Hematopoietic multipotent progenitor cell (in vitro differentiated cells): ENCODE measurements at regions not wholly inside any gene's neighbourhood (a gene's known extent, or its start where the extent isn't known, plus 50 kb on each side); places are given as distances from the start of the nearest gene placed in this dataset.

Source experiments
- DNase-seq, 3 donors: peaks; one replicate each; pipeline ENCODE4 v3.0.0-alpha.2; 2011 to 2015; ENCODE audit warnings: low read depth in 2 of 3, low spot score in 2 of 3

- DNase-seq = no peak
Observed at GRCh38 chr12:92615086-92615485, 87.7 kb upstream of the PLEKHG7 start.

- no peak for DNase-seq
Observed at GRCh38 chr12:92614502-92614901, 88.3 kb upstream of the PLEKHG7 start.

GRCh38 chr12:92614001-92614400 is 88.8 kb upstream of the PLEKHG7 start:
- no peak for DNase-seq

DNA sequence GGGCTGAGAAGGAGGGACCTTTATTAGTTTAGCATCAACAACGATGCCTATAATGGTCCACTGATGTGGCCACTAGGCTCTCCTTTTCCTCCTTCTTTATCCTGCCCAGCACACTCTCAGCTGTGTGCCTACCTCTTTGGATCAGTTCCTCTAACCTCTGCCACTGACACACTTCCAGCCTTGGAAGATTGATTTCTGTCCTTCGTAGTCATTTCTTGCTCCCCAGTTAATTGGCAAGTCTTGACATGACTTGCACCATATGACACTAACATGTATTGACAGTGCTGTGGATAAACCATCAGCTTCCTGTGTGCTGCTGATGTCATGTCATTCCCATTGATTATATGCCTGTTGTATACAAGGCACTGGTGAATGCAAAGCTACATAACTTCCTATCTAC is 90.2 kb upstream of the PLEKHG7 start:
- DNase-seq = no peak

GRCh38 chr12:92608151-92609091 is 94.4 kb upstream of the PLEKHG7 start:
- DNase-seq = peak in 1 of 3 donors; percentile 6

DNA sequence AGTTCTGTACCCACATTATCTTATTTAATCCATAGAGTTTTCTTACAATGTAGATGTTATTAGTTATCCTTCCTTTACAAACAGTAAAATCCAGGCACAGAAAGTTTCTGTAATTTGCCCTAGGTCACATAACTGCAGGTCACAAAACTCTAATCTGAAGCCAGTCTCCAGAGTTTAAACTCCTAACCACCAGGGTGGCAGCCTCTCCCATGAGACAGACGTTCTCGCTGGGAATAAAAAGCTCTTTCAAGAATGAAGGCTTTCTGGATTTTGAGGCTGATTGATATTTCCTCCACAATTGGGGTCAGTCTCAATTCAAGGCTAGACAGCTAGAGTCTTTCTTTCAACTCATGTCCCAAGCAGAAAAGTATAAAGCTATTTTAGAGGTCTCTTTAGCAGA is 95.8 kb upstream of the PLEKHG7 start:
- no peak for DNase-seq

- no peak for DNase-seq
Observed at GRCh38 chr12:92605621-92606170, 97.1 kb upstream of the PLEKHG7 start.

- DNase-seq = no peak
Observed at GRCh38 chr12:92604786-92605185, 98.0 kb upstream of the PLEKHG7 start.

DNA sequence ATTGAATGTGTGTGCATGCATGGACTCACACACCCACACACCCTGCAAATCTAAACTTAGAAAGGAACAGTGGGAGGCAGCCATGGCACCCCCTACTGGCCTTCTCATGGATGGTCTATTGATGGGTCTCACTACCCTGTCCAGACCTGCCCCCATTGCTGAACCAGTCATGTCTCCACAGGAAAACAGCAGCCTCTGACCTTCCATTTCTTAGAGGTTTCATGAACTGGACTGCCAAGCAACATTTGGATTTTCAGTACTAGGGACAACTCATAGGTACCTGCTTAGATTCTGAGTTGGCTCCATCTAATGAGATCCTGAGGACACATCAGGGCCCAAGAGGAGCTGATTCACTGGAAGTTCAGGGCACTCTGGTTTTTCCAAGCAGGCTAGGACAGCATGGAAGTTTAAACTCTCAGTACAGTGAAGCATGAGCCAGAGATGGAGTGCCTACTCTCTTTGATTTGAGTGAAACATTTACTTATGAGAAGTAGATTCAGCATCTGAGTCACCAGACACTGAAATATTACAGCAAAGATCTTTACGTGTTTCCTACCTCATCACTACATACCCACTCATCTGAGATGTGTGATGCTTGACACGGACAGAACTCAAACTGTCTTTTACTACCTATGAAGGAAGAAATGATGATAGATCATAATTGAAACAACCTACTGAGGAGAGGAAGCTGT is 98.9 kb upstream of the PLEKHG7 start:
- DNase-seq = no peak

DNA sequence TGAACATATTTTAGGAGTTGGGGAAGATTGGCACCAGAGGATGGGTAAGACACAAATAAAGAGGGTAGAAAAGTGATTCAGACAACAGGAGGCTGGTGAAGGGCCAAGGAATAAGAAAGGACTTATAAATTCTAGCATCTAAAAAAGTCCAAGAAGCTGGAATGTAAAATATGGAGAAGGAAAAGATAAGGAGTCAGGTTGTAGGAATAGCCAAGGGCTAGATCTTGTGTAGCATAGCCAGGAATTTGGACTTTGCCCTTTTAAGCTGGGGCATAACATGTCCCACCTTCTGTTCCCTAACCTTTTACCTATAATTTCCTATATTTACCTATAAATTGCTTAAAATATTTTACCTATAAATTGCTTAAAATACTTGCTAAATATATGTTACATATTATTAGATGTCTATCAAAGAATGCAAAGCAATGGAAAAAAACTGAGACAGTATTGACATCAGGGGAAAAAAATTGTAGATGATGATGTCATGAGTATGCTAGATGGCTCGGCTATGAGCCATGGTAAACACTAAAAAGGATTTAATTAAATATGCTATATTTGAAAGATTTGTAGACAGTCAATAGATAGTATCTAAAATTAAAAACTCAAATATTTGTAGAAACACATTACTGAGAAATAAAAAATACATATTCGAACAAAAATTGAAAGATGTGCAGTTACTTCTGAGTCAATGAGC is 99.7 kb upstream of the PLEKHG7 start:
- no peak for DNase-seq

DNA sequence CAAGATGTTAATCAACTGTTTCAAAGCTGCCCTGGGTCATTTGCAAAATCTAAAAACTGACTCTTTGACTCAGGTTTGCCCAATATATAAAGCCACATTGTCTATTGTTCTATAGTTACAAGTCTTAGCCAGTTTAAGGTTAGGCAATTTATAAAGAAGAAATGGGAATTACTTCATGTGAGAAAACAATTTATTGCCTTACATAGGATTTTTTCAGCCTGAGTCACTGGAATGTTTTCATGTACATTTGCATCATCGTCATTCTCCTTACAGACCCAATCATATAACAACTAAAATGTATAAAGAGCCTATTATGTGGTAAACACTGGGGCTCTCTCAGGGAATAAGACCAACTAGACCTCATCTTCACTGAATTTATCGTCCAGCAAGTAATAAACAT is 100.3 kb upstream of the PLEKHG7 start:
- DNase-seq = no peak

GRCh38 chr12:92601680-92602079 is 101.1 kb upstream of the PLEKHG7 start:
- DNase-seq = no peak

DNA sequence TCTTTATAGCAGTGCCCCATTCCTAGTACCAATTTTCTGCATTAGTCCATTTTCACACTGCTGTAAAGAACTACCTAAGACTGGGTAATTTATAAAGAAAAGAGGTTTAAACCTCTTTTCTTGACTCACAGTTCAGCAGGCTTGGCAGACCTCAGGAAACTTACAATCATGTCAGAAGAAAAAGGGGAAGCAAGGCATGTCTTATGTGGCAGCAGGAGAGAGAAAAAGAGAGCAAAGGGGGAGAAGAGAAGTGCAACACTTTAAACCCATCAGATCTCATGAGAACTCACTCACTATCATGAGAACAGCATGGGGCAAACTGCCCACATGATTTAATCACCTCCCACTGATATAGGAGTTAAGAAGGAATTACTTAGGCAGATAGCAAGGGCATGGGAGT is 101.6 kb upstream of the PLEKHG7 start:
- no peak for DNase-seq

GRCh38 chr12:92600052-92600451 is 102.7 kb upstream of the PLEKHG7 start:
- no peak for DNase-seq

DNA sequence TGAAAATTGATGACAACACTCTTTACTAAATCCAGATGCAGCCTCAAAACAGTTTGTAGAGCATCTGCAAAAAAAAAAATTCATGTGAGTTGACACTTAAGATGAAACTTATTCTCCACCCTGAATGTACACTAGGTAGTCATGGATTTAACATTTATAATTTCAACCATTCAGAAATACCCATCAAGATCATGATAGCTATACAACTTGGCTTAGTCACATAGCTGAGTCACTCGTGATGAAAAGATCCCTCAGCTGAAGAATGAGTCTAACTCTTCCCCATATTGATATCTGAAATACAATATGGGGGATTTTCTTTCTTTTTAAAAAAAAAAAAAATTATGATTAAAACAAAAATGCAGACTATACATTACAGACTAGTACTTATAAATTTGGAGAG is 104.8 kb upstream of the PLEKHG7 start:
- no peak for DNase-seq

- DNase-seq = no peak
Observed at GRCh38 chr12:92597118-92597517, 105.7 kb upstream of the PLEKHG7 start.

DNA sequence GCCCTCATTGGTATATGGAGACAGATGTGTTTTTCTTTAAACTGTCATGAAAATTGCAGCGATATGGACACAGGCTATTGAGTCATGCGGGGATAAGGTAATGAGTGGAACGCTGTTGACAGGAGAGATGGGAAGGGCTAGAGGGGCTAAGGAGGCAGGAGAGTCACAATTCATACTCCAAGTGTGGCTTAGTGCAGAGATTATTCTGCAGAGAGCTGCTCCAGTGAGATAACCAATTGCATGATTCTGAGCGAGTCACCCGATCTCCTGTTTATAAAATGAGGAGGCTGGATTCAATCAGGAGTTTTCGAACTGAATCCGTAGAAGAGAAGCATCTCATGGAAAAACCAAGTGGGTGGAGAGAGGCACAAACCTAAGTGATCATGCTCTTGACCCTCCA is 106.4 kb upstream of the PLEKHG7 start:
- no peak for DNase-seq

DNA sequence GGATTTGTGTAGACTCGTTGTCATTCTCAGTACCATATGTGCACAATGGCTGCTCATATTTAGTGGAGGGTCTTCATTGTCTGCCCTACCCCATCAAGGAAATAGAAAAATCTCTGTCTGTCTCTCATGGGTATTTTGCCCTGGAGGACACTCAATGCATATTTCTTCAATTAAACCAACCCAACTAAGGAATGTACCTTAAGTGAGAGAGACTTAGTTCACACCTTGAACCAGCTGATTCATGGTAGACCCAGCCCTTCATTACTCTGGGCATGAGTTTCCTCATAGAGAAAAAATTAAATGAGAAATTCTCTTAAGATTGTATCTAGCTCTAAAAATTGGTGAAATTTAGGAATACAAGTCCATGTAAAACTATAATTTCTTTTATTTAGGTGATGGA is 107.1 kb upstream of the PLEKHG7 start:
- DNase-seq = no peak

- peak; percentile 58 to 65 (median 62) for DNase-seq
Observed at GRCh38 chr12:92593734-92594402, 108.9 kb upstream of the PLEKHG7 start.

DNA sequence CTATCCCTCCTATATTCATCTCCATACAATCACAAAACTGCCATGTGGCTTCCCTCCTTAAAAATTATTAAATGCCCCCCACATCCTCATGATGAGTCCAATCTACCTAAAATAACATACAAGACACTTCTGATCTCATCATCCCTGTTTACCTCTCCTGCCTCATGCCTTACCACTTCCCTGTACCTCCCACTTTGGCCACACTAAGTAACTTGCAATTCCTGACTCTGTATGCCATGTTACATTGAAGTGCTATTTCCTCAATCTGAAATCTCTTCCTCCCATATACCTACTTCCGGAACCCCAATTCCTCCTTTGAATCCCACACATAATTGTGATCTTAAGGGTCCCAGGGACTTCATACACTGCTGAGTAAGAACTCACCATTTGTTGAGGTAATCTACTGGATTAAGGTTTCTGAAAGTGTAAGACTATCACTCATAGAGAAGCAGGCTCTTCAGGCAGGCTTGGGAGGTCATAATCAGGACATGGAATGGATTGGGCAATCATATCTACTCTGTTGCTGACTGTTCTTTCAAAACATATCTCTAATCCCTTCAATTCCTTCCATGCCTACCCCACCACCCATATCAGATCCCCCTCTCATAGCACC is 117.6 kb upstream of the PLEKHG7 start:
- DNase-seq = no peak
